Activated naive CD8-positive, alpha-beta T cell (primary cell): ENCODE measurements at regions not wholly inside any gene's neighbourhood (a gene's known extent, or its start where the extent isn't known, plus 50 kb on each side); places are given as distances from the start of the nearest gene placed in this dataset.

Experiments
- H3K27ac Mint-ChIP-seq: one replicate; pipeline ENCODE4 v1.8.0; 2021; ENCODE audit warnings: mixed read lengths
- H3K27me3 Mint-ChIP-seq: one replicate; pipeline ENCODE4 v1.8.0; 2021; ENCODE audit warnings: mixed read lengths
- H3K36me3 Mint-ChIP-seq: one replicate; pipeline ENCODE4 v1.8.0; 2021; ENCODE audit warnings: mixed read lengths
- H3K4me1 Mint-ChIP-seq: one replicate; pipeline ENCODE4 v1.8.0; 2021; ENCODE audit warnings: low read depth, mixed read lengths
- H3K4me3 Mint-ChIP-seq: one replicate; pipeline ENCODE4 v1.8.0; 2021; ENCODE audit warnings: mild to moderate bottlenecking, mixed read lengths
- H3K9me3 Mint-ChIP-seq: one replicate; pipeline ENCODE4 v1.8.0; 2021; ENCODE audit warnings: low read depth, mixed read lengths

DNA sequence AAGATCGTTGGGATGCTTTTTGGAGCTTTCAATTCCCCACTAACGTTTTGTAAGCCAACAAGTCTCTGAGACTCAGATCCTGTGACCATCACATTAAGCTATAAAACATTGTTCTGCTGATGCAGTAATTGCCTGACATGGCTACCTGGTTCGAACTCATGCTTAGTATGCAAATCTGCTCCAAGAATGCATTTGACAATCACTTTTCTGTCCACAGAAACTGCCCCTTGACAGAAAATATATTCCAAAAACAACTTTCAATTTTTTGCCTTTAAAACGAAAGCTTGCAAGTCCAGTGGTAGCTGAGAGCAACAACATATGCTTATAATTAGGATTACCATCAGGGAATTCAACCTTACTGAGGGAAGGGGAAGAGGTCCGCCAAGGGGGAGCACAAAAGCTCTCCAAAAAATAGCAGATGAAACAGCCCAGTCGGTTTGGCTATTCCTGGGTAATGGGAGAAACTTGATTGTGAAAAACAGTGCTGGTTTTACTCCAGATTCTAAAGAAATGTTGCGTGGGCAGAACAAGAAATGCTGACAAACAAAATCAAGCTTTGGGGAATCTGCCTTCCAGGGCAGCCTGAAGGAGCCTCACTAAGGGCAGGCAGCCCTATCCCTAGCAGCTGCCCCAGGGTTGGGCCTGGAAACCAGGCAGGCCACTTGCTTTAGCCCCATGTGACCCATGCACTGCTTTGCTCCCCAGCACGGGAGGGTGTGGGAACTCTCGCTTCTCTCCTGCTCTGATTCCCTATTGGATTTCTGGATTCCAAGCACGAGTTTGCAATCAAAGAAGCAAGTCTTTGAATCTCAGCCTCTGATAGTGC is 160.7 kb upstream of the LDB2 start:
- no peaks in the 10 kb centered on the region for H3K9me3 Mint-ChIP-seq
- H3K27ac Mint-ChIP-seq = no peak overlapping the region
- H3K4me1 Mint-ChIP-seq = no peaks in the 10 kb centered on the region
- H3K4me3 Mint-ChIP-seq = no peak overlapping the region
- no peaks in the 10 kb centered on the region for H3K36me3 Mint-ChIP-seq
- no peaks in the 10 kb centered on the region for H3K27me3 Mint-ChIP-seq

DNA sequence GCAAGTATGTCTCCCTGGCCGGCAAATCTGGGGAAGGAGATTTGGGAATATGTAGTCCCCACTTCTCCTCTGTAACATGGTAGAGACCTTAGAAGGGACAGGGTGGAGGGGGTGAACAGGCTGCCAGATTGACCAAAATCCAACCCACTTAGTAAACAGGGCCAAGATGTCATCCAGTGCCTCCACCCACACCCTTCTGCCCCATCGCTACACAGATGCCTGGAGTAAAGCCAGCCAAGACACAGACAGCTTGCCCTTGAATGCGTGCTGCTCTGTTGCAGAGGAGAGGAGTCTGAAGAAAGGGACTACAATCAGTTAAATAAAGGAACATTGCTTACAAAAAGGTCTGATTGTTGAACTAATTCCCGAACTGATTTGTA is 160.1 kb upstream of the LDB2 start:
- no peaks in the 10 kb centered on the region for H3K4me1 Mint-ChIP-seq
- H3K9me3 Mint-ChIP-seq = no peaks in the 10 kb centered on the region
- no peaks in the 10 kb centered on the region for H3K27me3 Mint-ChIP-seq
- no peak overlapping the region for H3K4me3 Mint-ChIP-seq
- no peak overlapping the region for H3K27ac Mint-ChIP-seq
- H3K36me3 Mint-ChIP-seq = no peaks in the 10 kb centered on the region

DNA sequence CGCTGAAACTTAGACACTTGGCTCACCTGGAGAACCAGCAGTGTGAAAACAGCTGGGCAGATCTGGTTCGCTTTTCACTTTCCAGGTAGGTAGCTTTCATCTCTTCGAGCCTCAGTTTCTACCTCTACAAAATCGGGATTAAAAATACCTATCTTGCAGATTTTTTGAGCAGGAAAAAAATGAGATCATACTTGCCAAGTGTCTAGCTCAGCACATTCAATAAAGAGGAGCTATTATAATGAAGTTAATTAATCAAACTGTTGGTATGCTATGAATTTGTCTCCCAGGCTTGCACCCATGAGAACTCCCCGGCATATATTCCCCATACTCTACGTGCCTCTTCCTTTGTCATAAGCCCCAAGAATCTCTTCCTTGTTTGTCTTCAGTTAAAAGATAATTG is 158.6 kb upstream of the LDB2 start:
- Mint-ChIP-seq H3K4me1 (no peaks in the 10 kb centered on the region), H3K36me3 (no peaks in the 10 kb centered on the region), H3K4me3 (no peak overlapping the region), H3K9me3 (no peaks in the 10 kb centered on the region), H3K27me3 (peaks cover 4% of the 10 kb centered on the region), H3K27ac (no peak overlapping the region)

DNA sequence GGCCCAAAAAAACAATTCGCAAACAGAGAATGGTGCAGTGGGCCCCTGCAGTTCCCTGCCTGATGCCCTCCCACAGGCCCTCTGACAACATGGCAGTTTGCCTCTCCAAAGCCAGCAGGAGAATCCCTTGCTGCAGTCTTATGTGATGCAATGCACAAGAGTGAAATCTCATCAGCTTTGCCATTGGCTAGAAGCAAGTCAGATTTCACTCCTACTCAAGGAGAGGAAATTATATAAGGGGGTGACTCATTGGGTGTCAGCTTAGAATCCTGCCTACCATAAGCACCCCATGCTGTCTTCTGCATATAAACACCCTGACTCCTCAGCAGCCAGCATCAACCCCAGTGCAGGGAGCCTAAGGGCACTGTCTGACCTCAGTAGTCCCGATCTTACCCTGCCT is 157.3 kb upstream of the LDB2 start:
- Mint-ChIP-seq H3K27me3 (peaks cover 4% of the 10 kb centered on the region), H3K36me3 (no peaks in the 10 kb centered on the region), H3K4me3 (no peak overlapping the region), H3K27ac (no peak overlapping the region), H3K9me3 (no peaks in the 10 kb centered on the region), H3K4me1 (no peaks in the 10 kb centered on the region)

DNA sequence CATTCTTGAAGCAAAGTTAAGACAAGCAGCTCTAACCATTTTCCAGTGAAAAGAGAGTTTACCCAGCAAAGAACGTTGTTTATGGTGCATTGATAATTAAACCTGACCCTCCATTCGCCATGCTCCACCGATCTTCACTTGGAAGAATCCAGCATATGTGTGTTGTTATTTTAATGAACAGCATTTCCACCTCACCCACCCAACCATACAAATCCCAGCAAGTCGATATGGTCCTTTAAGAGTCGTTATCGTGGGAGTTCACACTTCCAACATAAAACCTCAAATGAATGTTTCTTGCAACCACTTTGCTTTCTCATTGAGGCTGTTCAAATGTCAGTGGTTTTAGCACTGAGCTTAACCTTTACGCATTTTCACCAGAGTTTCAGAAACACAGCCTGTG is 147.4 kb upstream of the LDB2 start:
- no peaks in the 10 kb centered on the region for H3K4me1 Mint-ChIP-seq
- no peaks in the 10 kb centered on the region for H3K27me3 Mint-ChIP-seq
- no peak overlapping the region for H3K27ac Mint-ChIP-seq
- H3K9me3 Mint-ChIP-seq = no peaks in the 10 kb centered on the region
- H3K4me3 Mint-ChIP-seq = no peak overlapping the region
- H3K36me3 Mint-ChIP-seq = no peaks in the 10 kb centered on the region

DNA sequence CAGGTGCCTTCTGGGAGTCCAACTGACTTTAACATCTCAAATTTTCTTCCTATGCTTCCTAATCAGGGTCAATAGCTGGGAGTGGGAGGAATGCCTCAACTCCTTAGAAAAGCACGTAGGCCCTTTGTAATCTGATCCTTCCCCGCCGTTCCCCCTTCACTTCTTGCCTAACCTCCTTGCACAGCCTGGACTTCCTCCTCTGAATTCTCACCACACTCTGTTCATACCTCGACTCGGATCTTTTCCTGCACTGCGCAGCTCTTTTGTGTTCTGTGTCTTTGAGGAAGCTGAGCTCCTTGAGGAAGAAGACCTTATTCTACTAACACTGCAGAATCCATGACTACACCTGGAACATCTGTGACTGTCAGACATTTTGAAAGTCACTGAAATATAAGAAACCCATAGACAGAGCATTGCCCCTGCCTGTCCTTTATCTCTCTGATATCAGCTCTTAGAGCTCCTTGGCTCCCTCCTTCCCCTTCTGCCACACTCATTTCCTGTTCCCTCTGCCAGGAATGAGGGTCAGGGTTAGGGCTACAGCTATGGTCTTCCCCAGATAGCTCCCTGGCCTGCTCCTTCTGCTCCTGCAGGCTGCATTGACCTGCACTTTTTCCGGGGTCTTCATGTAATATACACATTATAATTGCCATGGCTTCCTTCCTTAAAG is 140.2 kb upstream of the LDB2 start:
- H3K36me3 Mint-ChIP-seq = no peaks in the 10 kb centered on the region
- H3K9me3 Mint-ChIP-seq = no peaks in the 10 kb centered on the region
- H3K27ac Mint-ChIP-seq = no peak overlapping the region
- no peak overlapping the region for H3K4me3 Mint-ChIP-seq
- H3K4me1 Mint-ChIP-seq = no peaks in the 10 kb centered on the region
- peaks cover 2% of the 10 kb centered on the region for H3K27me3 Mint-ChIP-seq

DNA sequence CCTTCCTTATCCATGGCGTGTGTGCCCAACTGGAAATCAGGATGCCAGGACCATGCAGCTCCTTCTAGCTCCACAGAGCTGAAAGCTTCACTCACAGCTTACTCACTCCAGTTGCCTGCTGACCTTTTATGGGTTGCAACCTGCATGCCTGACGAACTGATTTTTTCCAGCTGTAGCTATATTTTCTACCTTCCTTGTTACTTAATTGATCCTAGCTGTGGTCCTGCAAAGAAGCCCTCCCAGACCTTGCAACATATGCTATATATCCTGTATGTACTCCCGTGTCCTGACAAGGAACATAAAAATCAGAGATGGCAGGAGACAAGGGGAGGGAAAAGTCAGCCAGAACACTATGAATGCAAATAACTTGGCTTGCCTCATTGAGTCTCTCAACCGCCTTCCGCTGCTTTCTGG is 135.3 kb upstream of the LDB2 start:
- Mint-ChIP-seq H3K27ac (no peak overlapping the region), H3K9me3 (no peaks in the 10 kb centered on the region), H3K36me3 (no peaks in the 10 kb centered on the region), H3K4me3 (no peak overlapping the region), H3K4me1 (no peaks in the 10 kb centered on the region), H3K27me3 (peaks cover 4% of the 10 kb centered on the region)

DNA sequence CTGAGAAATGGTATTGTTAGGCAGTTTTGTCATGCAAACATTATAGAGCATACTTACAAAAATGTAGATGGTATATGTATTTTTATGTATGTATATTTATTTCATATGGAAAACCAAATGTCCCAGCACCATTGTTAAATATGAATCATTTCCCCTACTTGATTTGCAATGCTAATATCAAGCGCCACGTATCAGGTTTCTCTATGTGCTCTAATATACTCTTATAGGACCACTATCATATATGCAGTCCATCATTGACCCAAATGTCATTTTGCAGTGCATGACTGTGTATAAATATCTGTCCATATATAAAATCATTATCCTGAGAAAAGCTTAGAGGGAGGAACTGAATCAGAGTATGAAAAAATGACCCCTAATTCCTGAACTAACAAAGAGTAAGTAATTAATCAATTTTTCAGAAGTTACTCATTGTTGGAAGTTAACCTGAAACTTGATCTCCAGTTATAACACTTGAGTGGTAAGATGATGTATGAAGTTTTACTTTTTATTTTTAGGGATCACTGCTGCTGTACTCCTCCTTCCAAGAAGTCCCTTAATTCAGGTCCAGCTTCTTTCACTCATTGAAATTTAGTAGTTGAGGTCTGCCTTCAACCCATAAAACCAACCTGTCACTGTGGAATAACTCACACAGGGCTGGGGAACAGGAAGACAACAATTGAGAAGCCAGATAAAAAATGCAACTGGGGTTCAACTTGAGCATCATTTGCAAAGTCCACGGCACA is 134.8 kb upstream of the LDB2 start:
- no peak overlapping the region for H3K4me3 Mint-ChIP-seq
- H3K4me1 Mint-ChIP-seq = no peaks in the 10 kb centered on the region
- no peaks in the 10 kb centered on the region for H3K36me3 Mint-ChIP-seq
- H3K9me3 Mint-ChIP-seq = no peaks in the 10 kb centered on the region
- peaks cover 2% of the 10 kb centered on the region for H3K27me3 Mint-ChIP-seq
- no peak overlapping the region for H3K27ac Mint-ChIP-seq

DNA sequence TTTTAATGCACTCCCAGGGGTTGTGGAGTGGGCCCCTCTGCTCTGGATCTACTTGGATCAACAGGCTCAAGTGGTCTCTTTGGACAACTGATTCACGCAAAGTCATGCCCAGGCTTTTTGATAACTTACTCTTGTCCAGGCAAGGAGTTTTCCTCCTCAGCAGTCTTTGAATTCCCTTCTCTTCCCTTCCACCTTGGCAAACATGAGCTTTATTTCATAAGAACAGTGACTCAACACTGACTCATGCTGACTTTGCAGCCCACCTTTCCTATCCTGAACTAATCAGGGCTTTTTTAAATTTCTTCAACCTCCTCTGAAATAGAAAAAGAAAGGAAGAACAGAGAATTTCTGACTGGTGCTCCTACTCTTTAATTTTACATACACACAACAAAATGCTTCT is 132.1 kb upstream of the LDB2 start:
- Mint-ChIP-seq H3K4me3 (no peak overlapping the region), H3K4me1 (no peaks in the 10 kb centered on the region), H3K9me3 (no peaks in the 10 kb centered on the region), H3K27me3 (peaks cover 5% of the 10 kb centered on the region), H3K27ac (no peak overlapping the region), H3K36me3 (no peaks in the 10 kb centered on the region)

DNA sequence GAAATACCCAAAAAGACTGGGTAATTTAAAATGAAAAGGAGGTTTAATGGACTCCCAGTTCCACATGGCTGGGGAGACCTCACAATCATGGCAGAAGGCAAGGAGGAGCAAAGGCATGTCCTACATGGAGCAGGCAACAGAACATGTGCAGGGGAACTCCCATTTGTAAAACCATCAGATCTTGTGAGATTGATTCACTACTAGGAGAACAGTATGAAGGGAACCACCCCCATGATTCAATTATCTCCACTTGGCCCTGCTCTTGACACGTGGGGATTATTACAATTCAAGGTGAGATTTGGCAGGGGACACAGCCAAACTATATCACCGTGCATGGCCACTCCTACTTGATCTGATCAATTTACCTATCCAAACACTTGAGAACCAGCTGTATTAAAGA is 131.5 kb upstream of the LDB2 start:
- Mint-ChIP-seq H3K27ac (no peak overlapping the region), H3K36me3 (no peaks in the 10 kb centered on the region), H3K4me3 (no peak overlapping the region), H3K27me3 (peaks cover 6% of the 10 kb centered on the region), H3K4me1 (no peaks in the 10 kb centered on the region), H3K9me3 (no peaks in the 10 kb centered on the region)

DNA sequence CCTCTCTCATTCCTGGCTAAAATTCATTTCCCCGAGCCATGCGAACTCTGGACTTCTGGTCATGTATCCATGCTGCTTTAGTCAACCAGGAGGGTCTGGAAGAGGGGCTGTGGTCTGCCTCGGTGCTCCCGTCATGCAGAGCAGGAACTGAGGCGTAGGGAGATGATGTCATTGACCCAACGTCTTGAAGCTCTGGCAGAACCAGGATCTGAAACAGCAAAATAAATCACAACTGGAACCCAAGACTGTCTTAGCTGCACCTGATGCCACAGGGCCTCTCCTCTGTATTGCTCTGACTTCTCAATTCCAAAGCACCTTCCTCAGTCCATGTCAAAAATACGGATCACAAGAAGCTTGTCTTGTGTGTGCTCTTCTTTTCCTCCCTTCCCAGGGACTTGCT is 131.0 kb upstream of the LDB2 start:
- H3K36me3 Mint-ChIP-seq = no peaks in the 10 kb centered on the region
- no peak overlapping the region for H3K4me3 Mint-ChIP-seq
- H3K27ac Mint-ChIP-seq = no peak overlapping the region
- H3K4me1 Mint-ChIP-seq = no peaks in the 10 kb centered on the region
- H3K9me3 Mint-ChIP-seq = no peaks in the 10 kb centered on the region
- peaks cover 7% of the 10 kb centered on the region for H3K27me3 Mint-ChIP-seq

DNA sequence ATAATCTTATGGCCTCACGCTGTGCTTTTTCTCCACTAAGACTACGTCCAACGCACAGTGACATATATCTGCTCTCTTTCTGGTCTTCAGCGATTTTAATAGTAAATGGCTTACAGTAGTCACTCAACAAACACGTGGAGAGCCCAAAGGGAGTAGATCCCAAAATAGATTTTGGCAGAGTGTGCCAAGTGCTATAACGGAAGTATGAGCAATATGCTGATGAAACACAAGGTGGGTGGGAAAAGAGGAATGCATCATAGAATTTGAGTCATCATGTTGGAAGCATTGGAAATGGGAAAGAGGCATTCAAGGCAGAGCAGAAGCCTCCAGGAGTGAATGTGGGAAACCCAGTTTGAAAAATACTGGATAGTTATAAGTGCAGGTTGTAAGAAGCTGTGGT is 129.1 kb upstream of the LDB2 start:
- no peaks in the 10 kb centered on the region for H3K4me1 Mint-ChIP-seq
- H3K36me3 Mint-ChIP-seq = no peaks in the 10 kb centered on the region
- no peaks in the 10 kb centered on the region for H3K9me3 Mint-ChIP-seq
- H3K4me3 Mint-ChIP-seq = no peak overlapping the region
- peaks cover 13% of the 10 kb centered on the region for H3K27me3 Mint-ChIP-seq
- H3K27ac Mint-ChIP-seq = no peak overlapping the region

DNA sequence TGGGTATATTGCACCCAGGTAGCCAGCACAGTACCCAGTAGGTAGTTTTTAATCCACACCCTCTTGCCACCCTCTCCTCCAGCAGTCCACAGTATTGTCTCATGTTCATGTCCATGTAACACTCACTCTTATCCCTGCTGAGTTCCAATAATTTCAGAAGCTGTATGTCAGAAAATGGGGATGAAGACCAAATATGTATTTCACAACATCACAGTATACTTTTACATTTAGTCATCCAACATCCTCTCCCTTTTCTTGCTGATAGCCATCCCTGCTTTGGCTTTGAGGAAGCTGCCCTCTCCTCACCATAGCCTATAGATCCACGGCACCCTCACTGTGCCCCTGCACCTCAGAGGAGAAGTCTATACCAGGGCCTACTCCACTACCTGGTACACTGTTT is 126.0 kb upstream of the LDB2 start:
- H3K9me3 Mint-ChIP-seq = no peaks in the 10 kb centered on the region
- peaks cover 17% of the 10 kb centered on the region for H3K27me3 Mint-ChIP-seq
- H3K4me3 Mint-ChIP-seq = no peak overlapping the region
- no peak overlapping the region for H3K27ac Mint-ChIP-seq
- H3K4me1 Mint-ChIP-seq = no peaks in the 10 kb centered on the region
- H3K36me3 Mint-ChIP-seq = no peaks in the 10 kb centered on the region

DNA sequence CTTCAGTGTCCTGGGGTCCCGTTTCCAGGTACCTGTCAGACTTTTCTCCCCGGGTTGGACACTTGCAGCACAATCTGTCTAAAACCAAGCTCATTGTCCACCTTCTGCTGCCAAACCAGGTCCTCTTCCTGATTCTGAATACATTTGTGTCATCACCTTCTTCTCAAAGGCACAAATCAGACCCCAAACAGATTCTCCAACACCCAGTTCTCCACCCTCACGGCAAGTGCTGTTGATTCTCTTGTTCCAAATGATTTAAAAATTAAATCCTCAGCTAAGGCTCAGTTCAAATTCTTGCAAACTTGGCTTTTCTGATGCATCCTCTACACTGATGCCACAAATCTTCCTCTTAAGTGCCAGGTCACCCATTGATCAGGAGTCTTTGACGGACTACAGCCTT is 122.5 kb upstream of the LDB2 start:
- Mint-ChIP-seq H3K9me3 (no peaks in the 10 kb centered on the region), H3K27ac (no peak overlapping the region)

DNA sequence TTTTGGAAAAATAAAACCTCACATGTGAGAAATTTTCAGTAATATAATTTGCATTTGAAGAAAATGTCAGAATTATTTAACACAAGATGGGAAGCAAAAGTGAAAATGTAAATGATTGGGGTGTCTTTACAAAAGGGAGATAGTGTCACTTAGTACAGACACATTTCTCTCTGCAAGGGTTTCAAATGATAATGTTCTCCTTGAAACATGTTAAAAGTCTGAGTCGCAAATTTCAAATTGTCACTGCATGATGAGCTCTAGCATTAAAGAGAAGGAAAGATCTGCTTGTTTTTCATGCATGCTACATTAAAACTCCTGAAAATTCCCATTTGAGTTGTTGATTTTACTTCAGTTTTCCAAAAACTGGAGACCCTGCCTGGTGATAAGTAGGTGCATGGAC is 122.0 kb upstream of the LDB2 start:
- H3K9me3 Mint-ChIP-seq = no peaks in the 10 kb centered on the region
- H3K4me1 Mint-ChIP-seq = no peaks in the 10 kb centered on the region
- no peak overlapping the region for H3K4me3 Mint-ChIP-seq
- no peaks in the 10 kb centered on the region for H3K36me3 Mint-ChIP-seq
- H3K27me3 Mint-ChIP-seq = peaks cover 14% of the 10 kb centered on the region
- no peak overlapping the region for H3K27ac Mint-ChIP-seq

More for the DNA sequence above, 122.5 kb upstream of the LDB2 start:
- H3K27me3 Mint-ChIP-seq = peaks cover 14% of the 10 kb centered on the region
- H3K4me3 Mint-ChIP-seq = no peak overlapping the region
- no peaks in the 10 kb centered on the region for H3K4me1 Mint-ChIP-seq
- H3K36me3 Mint-ChIP-seq = no peaks in the 10 kb centered on the region
